Fibroblast of skin of left biceps (primary cell): ENCODE measurements at regions not wholly inside any gene's neighbourhood (a gene's known extent, or its start where the extent isn't known, plus 50 kb on each side); places are given as distances from the start of the nearest gene placed in this dataset.
A peak's percentile ranks its signal among the peaks of the same experiment; 100 is the strongest.

Source experiments
- DNase-seq, 2 experiments: peaks; one replicate each; pipeline ENCODE4 v3.0.0-alpha.2; 2013; ENCODE audit warnings: low read depth in 2 of 2

DNA sequence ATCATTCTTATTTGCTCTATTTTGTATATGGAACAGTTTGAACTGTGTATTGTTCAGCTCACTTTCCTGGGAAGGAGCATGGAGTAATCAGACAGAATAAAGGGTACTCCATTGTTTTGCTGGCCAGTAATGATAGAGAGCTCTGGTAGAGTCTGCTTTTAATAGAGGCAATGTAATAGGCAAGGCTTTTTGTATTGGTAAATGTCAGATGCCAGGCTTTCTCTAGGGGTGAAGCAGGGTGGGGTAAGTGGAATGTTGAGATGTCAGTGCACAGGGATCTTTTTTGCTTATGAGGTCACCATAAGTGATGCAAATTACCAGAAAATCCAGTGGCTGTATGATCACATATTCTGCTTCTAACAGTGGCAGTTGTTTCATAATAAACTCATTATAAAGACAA lies 1088.3 kb upstream of the SORCS1 start:
- DNase-seq = no peak

GRCh38 chr10:108250936-108251620 lies 1086.6 kb upstream of the SORCS1 start:
- DNase-seq = no peak

GRCh38 chr10:108249940-108250339 lies 1085.4 kb upstream of the SORCS1 start:
- DNase-seq = no peak

DNA sequence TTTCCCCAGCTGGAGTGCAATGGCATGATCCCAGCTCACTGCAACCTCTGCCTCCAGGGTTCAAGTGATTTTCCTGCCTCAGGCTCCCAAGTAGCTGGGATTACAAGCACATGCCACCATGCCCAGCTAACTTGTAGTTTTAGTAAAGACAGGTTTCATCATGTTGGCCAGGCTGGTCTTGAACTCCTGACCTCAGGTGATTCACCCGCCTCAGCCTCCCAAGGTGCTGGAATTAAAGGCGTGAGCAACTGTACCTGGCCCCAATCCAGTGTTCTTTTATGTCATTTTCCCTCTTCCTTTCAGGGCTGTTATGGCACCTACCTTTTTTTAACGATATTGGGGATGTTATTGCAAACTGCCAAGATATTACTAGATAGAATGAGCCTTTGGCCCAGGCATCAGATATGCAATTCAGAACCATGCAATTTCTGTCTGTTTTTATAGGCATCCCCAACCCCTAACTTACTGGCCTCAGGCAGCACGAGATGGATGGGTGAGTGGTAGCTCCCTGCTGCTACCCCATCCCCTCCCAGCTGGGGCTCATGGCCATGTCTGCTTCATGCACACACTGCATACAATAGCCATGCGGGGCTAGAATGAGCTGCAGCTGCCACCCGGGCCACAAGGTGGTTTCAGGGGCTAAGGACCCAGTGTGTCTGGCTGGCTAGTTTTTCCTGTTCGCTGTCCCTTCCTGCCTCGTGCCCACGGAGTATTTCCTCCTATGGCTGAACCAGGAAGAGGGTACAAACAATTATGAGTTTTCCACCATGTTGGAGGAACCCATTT lies 1080.1 kb upstream of the SORCS1 start:
- no peak for DNase-seq

- no peak for DNase-seq
These were observed 1076.7 kb upstream of the SORCS1 start for GRCh38 chr10:108241166-108241565.

DNA sequence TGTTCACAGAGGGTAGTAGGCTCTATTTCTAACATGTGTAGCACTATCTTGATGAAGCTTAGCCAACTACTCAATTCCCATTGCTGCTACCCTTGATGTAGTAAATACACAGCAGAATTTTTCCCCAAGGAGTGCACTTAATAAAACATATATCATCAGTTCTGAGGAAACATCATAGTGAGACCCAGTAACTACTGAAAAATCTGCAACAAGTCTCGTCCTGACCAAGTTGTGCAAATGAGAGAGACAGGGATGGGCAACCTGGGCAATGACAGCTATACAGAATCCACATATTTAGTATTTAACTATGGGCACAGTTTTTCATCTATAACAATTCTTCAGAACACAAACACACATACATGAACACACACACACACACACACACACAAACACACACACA lies 1073.8 kb upstream of the SORCS1 start:
- no peak for DNase-seq

DNA sequence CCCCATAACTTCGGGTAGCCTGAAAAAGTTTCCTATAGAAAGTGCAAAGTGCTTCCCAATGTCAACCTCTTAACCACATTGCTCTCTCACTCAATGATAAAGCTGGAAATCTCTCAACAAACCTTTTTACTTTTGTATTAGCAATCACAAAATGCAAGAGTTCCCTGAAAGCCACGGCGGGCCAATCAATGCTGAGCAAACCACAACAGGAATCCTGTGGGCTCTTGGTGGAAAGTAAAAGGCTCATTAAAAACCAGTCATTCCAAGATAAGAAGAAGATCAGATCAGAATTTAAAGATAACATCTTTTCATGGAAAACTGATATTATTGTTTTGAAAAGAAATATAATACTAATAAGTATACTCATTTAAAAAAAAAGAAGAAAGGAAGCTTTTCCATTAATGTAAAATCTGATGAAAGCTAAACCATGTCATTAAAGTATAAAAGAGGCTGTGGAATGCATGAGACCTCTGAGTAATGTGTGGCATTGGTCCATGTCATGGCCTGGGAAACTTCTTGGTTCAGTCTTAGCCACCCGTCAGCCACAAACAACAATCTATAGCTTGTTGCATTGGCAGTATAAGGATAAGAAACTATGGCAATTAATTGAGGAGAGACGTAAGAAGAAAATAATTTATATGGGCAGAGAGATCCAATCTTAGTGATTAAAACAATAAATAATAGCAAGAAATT lies 1066.1 kb upstream of the SORCS1 start:
- no peak for DNase-seq

DNA sequence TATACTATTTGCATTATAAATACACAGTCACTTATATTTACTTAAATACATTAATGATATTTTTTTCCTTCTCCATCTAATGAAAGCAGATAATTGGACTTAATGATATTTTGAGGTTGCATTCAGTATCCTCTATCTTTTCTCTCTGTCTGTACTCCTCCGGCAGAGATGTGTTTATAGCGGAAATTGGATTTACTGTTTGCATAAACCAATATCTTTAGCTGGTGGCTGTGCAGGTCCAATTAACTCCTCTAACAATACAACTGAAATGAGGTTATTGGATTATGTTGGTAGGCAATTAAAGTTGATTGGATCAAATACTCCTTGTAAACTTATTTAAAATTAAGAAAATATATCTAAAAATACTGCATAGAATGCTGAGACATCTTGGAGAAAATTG lies 1044.2 kb upstream of the SORCS1 start:
- DNase-seq = no peak

DNA sequence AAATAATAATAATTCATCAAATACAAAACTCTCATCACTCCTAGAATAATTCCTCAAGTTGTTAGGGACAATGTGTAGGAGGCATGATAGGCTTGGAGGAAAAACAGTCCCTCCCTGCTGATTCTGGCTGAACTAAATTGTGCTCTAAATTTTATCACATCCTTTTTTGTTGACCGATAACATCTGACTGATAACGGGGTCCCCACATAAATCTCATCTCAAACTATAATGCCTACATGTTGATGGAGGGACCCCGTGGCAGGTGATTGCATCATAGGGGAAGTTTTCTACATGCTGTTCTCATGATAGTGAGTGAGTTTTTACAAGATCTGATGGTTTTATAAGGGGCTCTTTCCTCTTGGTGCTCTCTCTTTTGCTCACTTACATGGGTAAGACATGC lies 1043.5 kb upstream of the SORCS1 start:
- no peak for DNase-seq

GRCh38 chr10:108204528-108205305 lies 1040.2 kb upstream of the SORCS1 start:
- peak; percentile 7 to 13 for DNase-seq

GRCh38 chr10:108203905-108204527 lies 1039.5 kb upstream of the SORCS1 start:
- no peak for DNase-seq

DNA sequence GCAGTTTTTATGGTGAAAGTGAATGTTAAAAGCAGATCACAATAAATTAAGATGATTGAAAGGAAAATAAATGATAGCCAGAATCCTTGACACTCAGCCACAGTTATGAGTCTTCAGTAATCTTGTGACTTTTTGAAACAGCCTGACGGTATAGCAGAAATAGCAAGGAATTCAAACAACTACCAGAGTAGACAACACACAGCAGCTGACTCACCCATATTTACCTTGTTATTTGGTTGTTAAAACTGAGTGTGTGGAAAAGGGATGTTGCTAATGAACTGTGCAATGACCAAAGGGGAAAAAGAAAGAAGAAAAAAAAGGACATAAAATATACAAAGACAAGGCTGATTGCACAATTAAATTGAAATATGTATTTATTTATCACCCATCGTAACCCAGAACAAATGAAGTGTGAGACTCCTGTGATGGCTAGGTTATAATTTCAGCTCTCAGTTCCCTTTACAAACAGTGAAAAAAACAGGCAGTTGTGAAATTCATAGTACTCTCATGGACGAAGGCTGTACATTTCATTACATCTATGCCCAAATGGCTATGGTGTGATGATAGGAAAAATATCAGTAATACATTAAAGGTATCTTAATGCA lies 1023.0 kb upstream of the SORCS1 start:
- no peak for DNase-seq

DNA sequence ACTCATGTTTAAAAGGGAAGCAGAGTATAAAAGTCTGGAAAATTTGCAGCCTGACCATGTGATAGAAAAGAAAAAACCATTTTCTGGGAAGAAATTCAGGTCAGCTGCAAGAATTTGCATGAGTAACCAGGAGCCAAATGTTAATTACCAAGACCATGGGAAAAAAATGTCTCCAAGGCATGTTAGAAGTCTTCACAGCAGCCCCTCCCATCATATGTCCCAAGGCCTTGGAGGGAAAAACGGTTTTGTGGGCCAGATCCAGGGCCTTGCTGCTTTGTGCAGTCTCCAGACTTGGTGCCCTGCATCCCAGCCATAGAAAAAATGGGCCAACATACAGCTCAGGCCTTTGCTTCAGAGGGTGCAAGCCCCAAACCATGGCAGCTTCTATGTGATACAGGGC lies 1019.6 kb upstream of the SORCS1 start:
- DNase-seq = no peak

DNA sequence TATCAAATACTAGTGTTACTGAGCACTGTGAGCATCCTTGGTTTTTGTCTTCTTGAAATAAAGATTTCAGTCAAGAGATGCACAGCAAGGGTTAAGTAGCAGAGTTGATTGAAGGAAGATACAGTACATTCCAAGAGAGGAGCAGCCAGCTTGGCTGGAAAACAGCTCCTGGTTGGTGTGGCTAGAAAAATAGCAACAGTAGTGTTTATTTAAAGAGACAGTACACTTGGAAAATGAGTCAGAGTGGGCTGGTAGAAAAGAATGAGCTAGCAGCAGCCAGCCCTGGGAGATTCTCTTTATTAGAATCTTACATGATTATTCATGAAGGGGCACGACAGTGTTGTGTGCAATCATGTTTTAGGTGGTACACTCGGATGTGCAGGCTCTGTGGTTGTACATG lies 1016.4 kb upstream of the SORCS1 start:
- DNase-seq = no peak

GRCh38 chr10:108169846-108170245 lies 1005.3 kb upstream of the SORCS1 start:
- no peak for DNase-seq

DNA sequence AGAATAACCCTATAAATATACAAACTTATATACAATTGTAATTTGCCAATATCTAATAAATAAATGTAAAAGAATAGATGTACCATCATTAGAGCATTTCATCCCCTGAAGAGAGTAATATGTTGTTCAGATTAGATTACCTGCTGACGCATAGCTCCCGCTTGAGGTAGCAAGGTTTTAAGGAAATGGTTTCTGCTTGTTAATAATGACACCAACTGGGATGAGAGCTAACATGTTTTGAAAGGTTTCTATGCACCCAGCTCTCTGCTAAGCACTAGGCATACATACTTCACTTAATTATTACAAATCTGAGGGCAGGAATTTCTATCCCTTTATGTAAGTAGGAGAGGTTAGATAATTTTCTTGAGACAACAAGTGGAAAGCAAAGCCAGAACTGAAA lies 1003.3 kb upstream of the SORCS1 start:
- DNase-seq = no peak

- DNase-seq = no peak
These were observed 1001.9 kb upstream of the SORCS1 start for GRCh38 chr10:108166401-108166800.

DNA sequence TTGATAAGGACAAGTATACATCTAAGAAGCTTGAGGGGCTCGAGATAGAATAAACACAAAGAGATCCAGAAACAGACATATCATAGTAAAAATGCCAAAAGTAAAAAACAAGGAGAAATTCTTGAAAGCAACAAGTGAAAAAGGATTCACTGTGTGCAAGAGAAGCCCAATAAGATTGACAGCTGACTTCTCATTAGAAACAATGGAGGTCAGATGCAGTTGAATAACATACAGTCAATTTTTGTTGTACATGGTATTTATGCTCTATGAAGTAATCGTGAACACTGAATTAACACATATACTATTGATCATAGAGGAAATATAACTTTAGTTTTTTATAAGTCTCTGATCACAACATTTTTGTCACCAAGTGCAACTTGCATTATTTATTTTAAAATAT lies 982.8 kb upstream of the SORCS1 start:
- DNase-seq = no peak

DNA sequence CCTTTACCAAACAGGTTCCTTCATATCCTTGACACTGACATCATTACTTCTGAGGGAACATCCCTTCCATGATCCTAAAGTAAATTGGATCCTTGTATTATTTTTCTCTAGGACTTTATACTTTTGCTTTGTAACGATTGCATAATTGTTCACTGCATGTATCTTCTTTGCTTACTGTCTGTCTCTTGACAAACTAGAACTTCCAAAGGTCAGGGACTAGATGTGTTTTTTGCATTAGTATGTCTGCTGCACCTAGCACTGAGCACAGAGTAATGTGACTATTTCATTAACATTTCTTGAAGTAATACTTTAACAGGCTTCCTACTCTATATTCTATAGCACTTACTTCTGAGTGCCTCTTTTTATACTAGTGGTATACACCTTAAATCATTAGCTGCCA lies 976.6 kb upstream of the SORCS1 start:
- no peak for DNase-seq

DNA sequence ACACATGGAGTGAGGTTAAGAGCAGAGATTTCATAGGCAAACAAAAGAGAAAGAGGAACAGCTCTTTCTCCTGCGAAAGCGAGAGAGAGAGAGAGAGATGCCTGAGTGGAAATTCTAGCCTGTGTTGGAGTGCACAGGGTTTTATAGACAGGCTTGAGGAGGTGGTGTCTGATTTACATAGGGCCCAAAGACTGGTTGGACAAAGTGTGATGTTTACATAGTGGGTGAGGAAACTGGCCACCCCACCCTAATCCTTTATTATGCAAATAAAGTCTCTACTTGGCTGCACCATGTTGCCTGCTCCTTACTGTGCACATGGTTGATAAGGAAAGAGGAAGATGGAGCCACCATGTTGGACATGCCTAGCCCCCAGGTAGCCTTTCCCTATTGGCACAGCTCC lies 967.8 kb upstream of the SORCS1 start:
- DNase-seq = no peak

DNA sequence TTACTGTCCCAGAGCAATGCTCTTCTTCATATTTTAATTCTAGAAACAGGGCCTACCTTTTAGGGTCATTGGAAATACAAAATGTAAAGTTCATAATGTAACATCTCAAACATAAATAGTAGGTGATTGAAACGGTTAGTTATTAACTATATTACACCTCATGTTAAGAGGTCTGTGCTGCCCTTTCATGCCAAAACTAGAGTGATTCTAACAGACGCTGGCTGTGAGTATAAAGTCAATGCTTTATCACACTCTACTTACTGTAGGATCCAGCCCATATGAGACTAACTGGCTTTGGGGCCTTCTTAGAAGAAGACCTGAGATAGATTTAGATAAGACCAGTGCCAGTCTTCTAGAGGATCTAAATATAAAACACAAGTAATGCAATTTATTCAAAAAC lies 966.1 kb upstream of the SORCS1 start:
- no peak for DNase-seq
